NB4 (cell line): ENCODE measurements at regions not wholly inside any gene's neighbourhood (a gene's known extent, or its start where the extent isn't known, plus 50 kb on each side); places are given as distances from the start of the nearest gene placed in this dataset.

Source experiments
- DNase-seq: peaks from one replicate; pipeline ENCODE4 v3.0.0; 2010; ENCODE audit warnings: low read depth
- H3K4me3 ChIP-seq: one replicate; pipeline ENCODE4 v1.5.1; 2011; ENCODE audit warnings: mild to moderate bottlenecking, low read depth, low read length, moderate library complexity
- CTCF ChIP-seq: IDR thresholded peaks from one replicate; pipeline ENCODE4 v1.5.1; 2012; ENCODE audit warnings: low read depth, low read length
- MAX ChIP-seq: IDR thresholded peaks from 2 replicates; pipeline ENCODE4 v1.6.1; 2011; ENCODE audit warnings: low read depth, low read length
- MYC ChIP-seq: IDR thresholded peaks from 2 replicates; pipeline ENCODE4 v1.6.1; 2011; ENCODE audit warnings: low read depth, low read length
- POLR2A ChIP-seq: IDR thresholded peaks from 2 replicates; pipeline ENCODE4 v1.6.1; 2011; ENCODE audit warnings: mild to moderate bottlenecking; ENCODE audit not compliant: insufficient read length; ENCODE audit errors: extremely low read depth

DNA sequence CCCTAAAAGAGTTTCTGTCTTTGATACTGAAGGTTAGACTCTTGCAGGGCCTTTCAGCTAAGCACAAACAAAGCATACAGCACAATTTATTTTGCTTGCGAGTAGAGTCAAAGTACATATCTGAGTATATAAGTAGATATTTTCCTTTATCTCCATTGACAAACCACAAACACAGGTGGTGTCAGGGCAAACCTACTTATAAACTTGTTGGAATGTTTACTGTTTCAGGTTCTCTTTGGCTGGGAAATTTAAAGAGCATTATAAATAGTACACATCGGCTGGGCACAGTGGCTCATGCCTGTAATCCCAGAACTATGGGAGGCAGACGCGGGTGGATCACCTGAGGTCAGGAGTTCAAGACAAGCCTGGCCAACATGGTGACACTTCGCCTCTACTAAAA is 442.6 kb upstream of the PSMD7 start:
- TF ChIP-seq MAX (no peak), CTCF (no peak), MYC (no peak), POLR2A (no peak)
- no peak for DNase-seq
- no peak overlapping the region for H3K4me3 ChIP-seq

GRCh38 chr16:73852561-73852960 is 444.1 kb upstream of the PSMD7 start:
- no peak overlapping the region for H3K4me3 ChIP-seq
- DNase-seq = no peak
- TF ChIP-seq MAX = no peak
- no peak for TF ChIP-seq MYC
- TF ChIP-seq POLR2A = no peak
- TF ChIP-seq CTCF = no peak

GRCh38 chr16:73848993-73849392 is 447.6 kb upstream of the PSMD7 start:
- DNase-seq = no peak

GRCh38 chr16:73847090-73847489 is 449.5 kb upstream of the PSMD7 start:
- no peak for TF ChIP-seq POLR2A
- TF ChIP-seq CTCF = peak; percentile 9
- no peak for DNase-seq
- H3K4me3 ChIP-seq = no peak overlapping the region

More at GRCh38 chr16:73848993-73849392, 447.6 kb upstream of the PSMD7 start:
- no peak overlapping the region for H3K4me3 ChIP-seq
- TF ChIP-seq MYC = no peak
- TF ChIP-seq CTCF = no peak
- TF ChIP-seq POLR2A = no peak
- no peak for TF ChIP-seq MAX

DNA sequence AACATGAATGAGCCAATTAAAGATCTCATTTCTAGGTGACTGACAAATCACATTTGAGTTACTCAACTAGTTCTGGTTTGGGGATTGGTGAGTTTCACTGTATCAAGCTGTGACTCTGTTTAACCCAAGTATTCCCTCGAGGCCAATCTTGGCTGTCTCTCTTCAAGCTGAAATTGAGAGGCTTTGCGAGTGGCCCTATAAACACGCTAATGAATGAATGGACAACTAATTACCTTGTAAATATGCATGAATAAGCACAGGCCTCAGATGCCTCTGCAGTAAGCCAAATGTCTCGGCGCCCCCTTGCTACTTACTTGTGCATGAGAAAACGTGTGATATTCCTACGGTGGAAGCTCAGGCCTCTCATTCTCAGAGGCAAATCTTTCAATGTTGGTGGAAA is 450.3 kb upstream of the PSMD7 start:
- no peak overlapping the region for H3K4me3 ChIP-seq
- peak; percentile 20 for DNase-seq
- no peak for TF ChIP-seq POLR2A
- peak; percentile 5 for TF ChIP-seq CTCF
- no peak for TF ChIP-seq MYC

DNA sequence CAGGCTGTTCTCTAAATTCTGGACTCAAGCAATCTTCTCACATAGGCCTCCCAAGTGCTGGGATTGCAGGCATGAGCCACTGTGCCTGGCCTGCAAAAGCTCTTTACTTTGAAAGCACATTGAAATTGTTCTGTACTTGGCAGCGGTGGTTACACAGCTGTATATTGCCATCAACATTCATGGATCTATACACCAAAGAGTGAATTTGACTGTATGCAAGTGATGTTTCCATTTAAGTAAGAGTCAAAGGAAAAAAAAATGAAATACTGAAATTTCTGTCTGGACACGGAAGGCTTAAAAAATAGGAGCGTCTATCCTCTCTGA is 450.6 kb upstream of the PSMD7 start:
- TF ChIP-seq MAX = no peak
- TF ChIP-seq CTCF = no peak
- TF ChIP-seq POLR2A = no peak
- TF ChIP-seq MYC = no peak
- no peak overlapping the region for H3K4me3 ChIP-seq
- no peak for DNase-seq
